ENCODE measurements at regions not wholly inside any gene's neighbourhood (a gene's known extent, or its start where the extent isn't known, plus 50 kb on each side); places are given as distances from the start of the nearest gene placed in this dataset.

DNA sequence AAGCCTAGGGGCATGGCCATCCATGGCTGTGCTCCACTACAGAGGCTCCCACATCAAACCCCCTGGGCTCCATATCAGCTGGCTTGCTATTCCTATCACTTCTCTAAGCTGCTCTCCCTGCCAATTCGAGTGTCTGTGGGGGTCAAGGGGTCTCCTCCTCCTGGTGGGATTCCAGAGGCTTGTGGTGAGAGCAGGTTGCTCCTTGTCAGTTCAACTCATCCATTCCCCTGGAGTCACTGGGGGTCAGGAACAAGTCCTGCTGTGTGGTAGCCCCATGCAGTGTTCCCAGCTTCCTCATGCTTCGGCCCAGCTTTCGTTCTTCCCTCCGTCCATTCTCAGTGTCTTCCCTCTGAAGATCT lies 86.6 kb upstream of the UNC5B start:
- Histone ChIP-seq H3K36me3 (ENCODE audit: control insufficient read depth, insufficient read depth, low read length) (no peaks in the 10 kb centered on the region), H3K4me1 (ENCODE audit: control insufficient read depth, insufficient read depth, low read length) (no peaks in the 10 kb centered on the region), H3K4me3 (ENCODE audit: low read depth in 2 of 2, low read length in 2 of 2) (no peak overlapping the region), H3K9me3 (ENCODE audit: control insufficient read depth, insufficient read depth, low read depth, low read length) (no peaks in the 10 kb centered on the region), H3K27me3 (ENCODE audit: control insufficient read depth, insufficient read depth, low read length) (peaks cover 10% of the 10 kb centered on the region), H3K27ac (ENCODE audit: low read length) (no peak overlapping the region)
- CTCF ChIA-PET: no interaction called here
- no TSS peak for BruUV-seq (replicated peaks)
- TF ChIP-seq, protein P1, sequence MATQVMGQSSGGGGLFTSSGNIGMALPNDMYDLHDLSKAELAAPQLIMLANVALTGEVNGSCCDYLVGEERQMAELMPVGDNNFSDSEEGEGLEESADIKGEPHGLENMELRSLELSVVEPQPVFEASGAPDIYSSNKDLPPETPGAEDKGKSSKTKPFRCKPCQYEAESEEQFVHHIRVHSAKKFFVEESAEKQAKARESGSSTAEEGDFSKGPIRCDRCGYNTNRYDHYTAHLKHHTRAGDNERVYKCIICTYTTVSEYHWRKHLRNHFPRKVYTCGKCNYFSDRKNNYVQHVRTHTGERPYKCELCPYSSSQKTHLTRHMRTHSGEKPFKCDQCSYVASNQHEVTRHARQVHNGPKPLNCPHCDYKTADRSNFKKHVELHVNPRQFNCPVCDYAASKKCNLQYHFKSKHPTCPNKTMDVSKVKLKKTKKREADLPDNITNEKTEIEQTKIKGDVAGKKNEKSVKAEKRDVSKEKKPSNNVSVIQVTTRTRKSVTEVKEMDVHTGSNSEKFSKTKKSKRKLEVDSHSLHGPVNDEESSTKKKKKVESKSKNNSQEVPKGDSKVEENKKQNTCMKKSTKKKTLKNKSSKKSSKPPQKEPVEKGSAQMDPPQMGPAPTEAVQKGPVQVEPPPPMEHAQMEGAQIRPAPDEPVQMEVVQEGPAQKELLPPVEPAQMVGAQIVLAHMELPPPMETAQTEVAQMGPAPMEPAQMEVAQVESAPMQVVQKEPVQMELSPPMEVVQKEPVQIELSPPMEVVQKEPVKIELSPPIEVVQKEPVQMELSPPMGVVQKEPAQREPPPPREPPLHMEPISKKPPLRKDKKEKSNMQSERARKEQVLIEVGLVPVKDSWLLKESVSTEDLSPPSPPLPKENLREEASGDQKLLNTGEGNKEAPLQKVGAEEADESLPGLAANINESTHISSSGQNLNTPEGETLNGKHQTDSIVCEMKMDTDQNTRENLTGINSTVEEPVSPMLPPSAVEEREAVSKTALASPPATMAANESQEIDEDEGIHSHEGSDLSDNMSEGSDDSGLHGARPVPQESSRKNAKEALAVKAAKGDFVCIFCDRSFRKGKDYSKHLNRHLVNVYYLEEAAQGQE (IDR thresholded peaks at IDR 0.05; ENCODE audit: insufficient read depth in 1 of 2, low read depth in 2 of 2, low read length in 1 of 2): no peak
- TF ChIP-seq TCF7L2 (IDR thresholded peaks at IDR 0.05; ENCODE audit: low read depth, low read length): no peak
- TF ChIP-seq, protein P2, sequence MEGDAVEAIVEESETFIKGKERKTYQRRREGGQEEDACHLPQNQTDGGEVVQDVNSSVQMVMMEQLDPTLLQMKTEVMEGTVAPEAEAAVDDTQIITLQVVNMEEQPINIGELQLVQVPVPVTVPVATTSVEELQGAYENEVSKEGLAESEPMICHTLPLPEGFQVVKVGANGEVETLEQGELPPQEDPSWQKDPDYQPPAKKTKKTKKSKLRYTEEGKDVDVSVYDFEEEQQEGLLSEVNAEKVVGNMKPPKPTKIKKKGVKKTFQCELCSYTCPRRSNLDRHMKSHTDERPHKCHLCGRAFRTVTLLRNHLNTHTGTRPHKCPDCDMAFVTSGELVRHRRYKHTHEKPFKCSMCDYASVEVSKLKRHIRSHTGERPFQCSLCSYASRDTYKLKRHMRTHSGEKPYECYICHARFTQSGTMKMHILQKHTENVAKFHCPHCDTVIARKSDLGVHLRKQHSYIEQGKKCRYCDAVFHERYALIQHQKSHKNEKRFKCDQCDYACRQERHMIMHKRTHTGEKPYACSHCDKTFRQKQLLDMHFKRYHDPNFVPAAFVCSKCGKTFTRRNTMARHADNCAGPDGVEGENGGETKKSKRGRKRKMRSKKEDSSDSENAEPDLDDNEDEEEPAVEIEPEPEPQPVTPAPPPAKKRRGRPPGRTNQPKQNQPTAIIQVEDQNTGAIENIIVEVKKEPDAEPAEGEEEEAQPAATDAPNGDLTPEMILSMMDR (IDR thresholded peaks at IDR 0.05): no peak
- no peak for DNase-seq (ENCODE audit: low read depth, low spot score)
- no peak for ATAC-seq
- POLR2A ChIA-PET: no interaction called here
- in situ Hi-C loops (cut with HindIII; ENCODE audit: low pct_unique_long_range_greater_than_20kb, low sequenced_read_pairs): no loop called here
- intact Hi-C loops (cut with micrococcal nuclease; ENCODE audit: unreplicated experiment): no loop called here

DNA sequence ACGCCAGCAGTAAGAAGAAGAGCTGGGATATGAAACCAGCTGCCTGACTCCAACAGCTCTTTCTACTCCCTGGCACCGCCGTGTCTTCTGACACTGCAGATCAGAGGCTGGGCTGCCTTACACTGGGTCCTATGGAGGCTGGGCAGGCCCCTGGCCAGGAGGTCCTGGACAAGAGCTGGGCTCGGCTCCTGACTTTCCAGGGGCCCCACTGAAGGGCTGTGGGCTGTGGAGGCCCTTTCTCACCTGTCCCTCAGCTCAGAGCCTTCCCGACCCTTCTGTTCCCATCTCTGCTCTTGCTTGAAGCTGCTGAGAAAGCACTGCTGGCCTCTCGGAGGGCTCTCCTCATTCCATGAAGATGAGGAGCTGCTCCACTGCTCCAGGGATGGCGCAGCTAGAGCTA lies 85.9 kb upstream of the UNC5B start:
- no TSS peak for BruUV-seq (replicated peaks)
- DNase-seq (ENCODE audit: low read depth, low spot score) (no peak), ATAC-seq (0 out of 2 replicates have a peak, but pooled peaks have one; percentile 30)
- no peak for TF ChIP-seq TCF7L2 (IDR thresholded peaks at IDR 0.05; ENCODE audit: low read depth, low read length)
- no peak for TF ChIP-seq SIN3A (IDR thresholded peaks at IDR 0.05; ENCODE audit: borderline replicate concordance, insufficient read depth, low read depth, low read length)
- Histone ChIP-seq H3K27ac (ENCODE audit: low read length) (no peak overlapping the region), H3K36me3 (ENCODE audit: control insufficient read depth, insufficient read depth, low read length) (no peaks in the 10 kb centered on the region), H3K9me3 (ENCODE audit: control insufficient read depth, insufficient read depth, low read depth, low read length) (no peaks in the 10 kb centered on the region), H3K27me3 (ENCODE audit: control insufficient read depth, insufficient read depth, low read length) (peaks cover 15% of the 10 kb centered on the region), H3K4me1 (ENCODE audit: control insufficient read depth, insufficient read depth, low read length) (no peaks in the 10 kb centered on the region), H3K4me3 (ENCODE audit: low read depth in 2 of 2, low read length in 2 of 2) (no peak overlapping the region)
- in situ Hi-C loops (cut with HindIII; ENCODE audit: low pct_unique_long_range_greater_than_20kb, low sequenced_read_pairs): no loop called here
- CTCF ChIA-PET: no interaction called here
- intact Hi-C loops (cut with micrococcal nuclease; ENCODE audit: unreplicated experiment): no loop called here
- POLR2A ChIA-PET: interaction anchor here (0.6 kb wide), 1 partner anchor 223 kb away, joined by 3 read pairs; no protein-coding TSS in a partner anchor

DNA sequence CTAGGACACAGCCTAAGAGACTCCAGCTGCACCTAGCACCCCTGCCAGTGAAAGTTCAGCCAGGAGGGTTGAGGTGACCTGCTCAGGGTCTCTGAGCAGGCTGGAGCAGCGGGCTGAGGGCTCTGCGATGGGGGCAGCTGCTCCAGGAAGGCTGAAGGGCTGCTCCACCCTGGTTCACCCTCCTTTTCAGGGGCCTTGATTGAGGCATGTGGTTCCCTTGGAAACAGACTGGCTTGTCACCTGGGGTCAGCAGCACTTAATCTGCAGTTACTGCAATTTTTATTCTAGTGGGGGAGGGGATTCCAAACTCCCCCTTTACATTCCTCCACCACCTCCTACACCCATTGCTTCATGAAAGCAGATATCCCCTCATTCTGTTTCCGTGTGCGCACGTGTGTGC lies 85.3 kb upstream of the UNC5B start:
- intact Hi-C loops (cut with micrococcal nuclease; ENCODE audit: unreplicated experiment) (no loop called here), in situ Hi-C loops (cut with HindIII; ENCODE audit: low pct_unique_long_range_greater_than_20kb, low sequenced_read_pairs) (no loop called here)
- no peaks in the 10 kb centered on the region for H3K36me3 ChIP-seq (ENCODE audit: control insufficient read depth, insufficient read depth, low read length)
- TF ChIP-seq SIN3A (IDR thresholded peaks at IDR 0.05; ENCODE audit: borderline replicate concordance, insufficient read depth, low read depth, low read length) (no peak), TCF7L2 (IDR thresholded peaks at IDR 0.05; ENCODE audit: low read depth, low read length) (no peak), POLR2AphosphoS5 (IDR thresholded peaks at IDR 0.05; ENCODE audit: low read depth, low read length) (no peak)
- TF ChIP-seq, protein P1 (IDR thresholded peaks at IDR 0.05; ENCODE audit: insufficient read depth in 1 of 2, low read depth in 2 of 2, low read length in 1 of 2): no peak
- TF ChIP-seq, protein P2 (IDR thresholded peaks at IDR 0.05): no peak
- BruUV-seq (replicated peaks): no TSS peak
- no peak for ATAC-seq
- ChIA-PET POLR2A (interaction anchor here (0.6 kb wide), 1 partner anchor 284 kb away, joined by 3 read pairs; no protein-coding TSS in a partner anchor), CTCF (no interaction called here)
- no peak overlapping the region for H3K27ac ChIP-seq (ENCODE audit: low read length)
- H3K4me1 ChIP-seq (ENCODE audit: control insufficient read depth, insufficient read depth, low read length): no peaks in the 10 kb centered on the region
- H3K9me3 ChIP-seq (ENCODE audit: control insufficient read depth, insufficient read depth, low read depth, low read length): no peaks in the 10 kb centered on the region
- no peak for DNase-seq (ENCODE audit: low read depth, low spot score)
- peaks cover 19% of the 10 kb centered on the region for H3K27me3 ChIP-seq (ENCODE audit: control insufficient read depth, insufficient read depth, low read length)
- H3K4me3 ChIP-seq (ENCODE audit: low read depth in 2 of 2, low read length in 2 of 2): no peak overlapping the region

All from Panc1 (cell line).